ENCODE measurements at regions not wholly inside any gene's neighbourhood (a gene's known extent, or its start where the extent isn't known, plus 50 kb on each side); places are given as distances from the start of the nearest gene placed in this dataset.

DNA sequence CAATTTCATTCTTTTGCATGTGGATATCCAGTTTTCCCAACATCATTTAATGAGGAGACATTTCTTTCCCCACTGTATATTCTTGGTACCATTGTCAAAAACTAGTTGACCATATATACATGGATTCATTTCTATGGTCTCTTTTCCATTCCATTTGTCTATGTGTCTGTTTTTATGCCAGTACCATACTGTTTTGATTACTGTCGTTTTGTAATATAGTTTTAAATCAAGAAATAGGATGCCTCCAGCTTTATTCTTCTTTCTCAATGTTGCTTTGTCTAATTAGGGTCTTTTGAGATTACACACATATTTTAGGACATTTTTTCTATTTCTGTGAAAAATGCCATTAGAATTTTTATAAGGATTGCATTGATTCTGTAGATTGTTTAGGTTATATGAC is 177.5 kb upstream of the POU2AF2 start:
- Mint-ChIP-seq H3K4me3 (no peak overlapping the region), H3K27me3 (peaks cover 3% of the 10 kb centered on the region), H3K9me3 (peaks cover 3% of the 10 kb centered on the region), H3K27ac (no peak overlapping the region), H3K4me1 (no peaks in the 10 kb centered on the region), H3K36me3 (ENCODE audit: low read depth) (no peaks in the 10 kb centered on the region)
- ChIA-PET POLR2A (no interaction called here), CTCF (no interaction called here)
- no peak for DNase-seq

- no peaks in the 10 kb centered on the region for H3K4me1 Mint-ChIP-seq
- peaks cover 3% of the 10 kb centered on the region for H3K27me3 Mint-ChIP-seq
- ChIA-PET POLR2A (no interaction called here), CTCF (no interaction called here)
- no peaks in the 10 kb centered on the region for H3K36me3 Mint-ChIP-seq (ENCODE audit: low read depth)
- H3K9me3 Mint-ChIP-seq = peaks cover 3% of the 10 kb centered on the region
- H3K4me3 Mint-ChIP-seq = no peak overlapping the region
- H3K27ac Mint-ChIP-seq = no peak overlapping the region
- no peak for DNase-seq
These were observed 178.7 kb upstream of the POU2AF2 start for GRCh38 chr11:111066846-111067245.

GRCh38 chr11:111063726-111064517 is 181.6 kb upstream of the POU2AF2 start:
- CTCF ChIA-PET = interaction anchor here (1.6 kb wide), 1 partner anchor 19 kb away, joined by 3 read pairs; no protein-coding TSS in a partner anchor
- DNase-seq = no peak
- Mint-ChIP-seq H3K4me3 (no peak overlapping the region), H3K36me3 (ENCODE audit: low read depth) (no peaks in the 10 kb centered on the region), H3K9me3 (peaks cover 3% of the 10 kb centered on the region), H3K27me3 (peaks cover 3% of the 10 kb centered on the region), H3K4me1 (no peaks in the 10 kb centered on the region), H3K27ac (no peak overlapping the region)
- POLR2A ChIA-PET = no interaction called here

GRCh38 chr11:111062420-111062819 is 183.1 kb upstream of the POU2AF2 start:
- no peaks in the 10 kb centered on the region for H3K4me1 Mint-ChIP-seq
- CTCF ChIA-PET = no interaction called here
- no peak overlapping the region for H3K4me3 Mint-ChIP-seq
- H3K9me3 Mint-ChIP-seq = no peaks in the 10 kb centered on the region
- POLR2A ChIA-PET = no interaction called here
- DNase-seq = no peak
- H3K27me3 Mint-ChIP-seq = peaks cover 2% of the 10 kb centered on the region
- H3K27ac Mint-ChIP-seq = no peak overlapping the region
- H3K36me3 Mint-ChIP-seq (ENCODE audit: low read depth) = no peaks in the 10 kb centered on the region

DNA sequence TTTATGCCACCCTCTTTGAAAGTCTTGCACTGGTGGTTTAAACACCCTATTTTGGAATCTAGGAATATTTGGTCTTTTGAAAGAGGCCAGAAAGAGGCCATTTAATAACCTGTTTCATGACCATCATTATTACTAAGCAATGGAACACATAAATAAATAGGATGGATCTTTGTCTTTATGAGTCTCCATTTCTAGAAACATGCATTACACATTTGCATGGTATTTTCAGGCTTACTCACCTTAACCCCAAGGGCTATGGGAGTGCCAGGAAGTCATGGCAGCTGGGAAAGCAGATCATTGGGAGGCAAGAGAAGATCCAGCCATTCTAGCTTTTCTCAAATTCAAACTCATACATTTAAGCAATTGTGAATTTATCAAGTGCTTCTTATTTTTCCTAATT is 185.8 kb upstream of the POU2AF2 start:
- ChIA-PET POLR2A (no interaction called here), CTCF (no interaction called here)
- Mint-ChIP-seq H3K27me3 (no peaks in the 10 kb centered on the region), H3K27ac (no peak overlapping the region), H3K4me1 (no peaks in the 10 kb centered on the region), H3K36me3 (ENCODE audit: low read depth) (no peaks in the 10 kb centered on the region), H3K4me3 (no peak overlapping the region), H3K9me3 (no peaks in the 10 kb centered on the region)
- no peak for DNase-seq

DNA sequence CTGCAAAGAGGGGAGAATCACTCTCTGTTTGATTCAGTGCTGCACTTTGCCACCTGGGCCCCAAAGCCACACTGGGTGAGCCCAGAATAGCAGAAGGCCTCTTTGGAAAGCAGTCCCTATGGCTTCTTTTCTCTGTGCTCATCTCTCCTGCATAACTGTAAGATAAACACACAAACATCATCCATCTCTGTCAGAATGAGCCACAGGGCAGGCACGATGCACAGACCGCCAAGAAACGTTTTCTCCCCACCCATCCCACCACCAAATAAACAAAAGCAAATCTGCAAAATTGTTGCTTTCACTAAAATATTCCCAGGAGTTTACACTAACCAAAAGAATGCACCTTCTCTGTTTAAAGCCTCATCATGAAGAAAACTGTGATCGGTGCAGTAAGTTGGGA is 196.4 kb upstream of the POU2AF2 start:
- Mint-ChIP-seq H3K36me3 (ENCODE audit: low read depth) (no peaks in the 10 kb centered on the region), H3K4me3 (no peak overlapping the region), H3K27me3 (peaks cover 2% of the 10 kb centered on the region), H3K9me3 (no peaks in the 10 kb centered on the region), H3K27ac (no peak overlapping the region), H3K4me1 (no peaks in the 10 kb centered on the region)
- ChIA-PET CTCF (no interaction called here), POLR2A (no interaction called here)
- no peak for DNase-seq

- Mint-ChIP-seq H3K36me3 (ENCODE audit: low read depth) (no peaks in the 10 kb centered on the region), H3K4me1 (no peaks in the 10 kb centered on the region), H3K27ac (no peak overlapping the region), H3K27me3 (peaks cover 5% of the 10 kb centered on the region), H3K9me3 (no peaks in the 10 kb centered on the region), H3K4me3 (no peak overlapping the region)
- no peak for DNase-seq
- POLR2A ChIA-PET = no interaction called here
- CTCF ChIA-PET = no interaction called here
These were observed 198.2 kb upstream of the POU2AF2 start for GRCh38 chr11:111047374-111047773.

- Mint-ChIP-seq H3K4me3 (no peak overlapping the region), H3K4me1 (no peaks in the 10 kb centered on the region), H3K27ac (no peak overlapping the region), H3K27me3 (peaks cover 5% of the 10 kb centered on the region), H3K36me3 (ENCODE audit: low read depth) (no peaks in the 10 kb centered on the region), H3K9me3 (no peaks in the 10 kb centered on the region)
- CTCF ChIA-PET = interaction anchor here (0.6 kb wide), 1 partner anchor 398 kb away, joined by 4 read pairs; no protein-coding TSS in a partner anchor
- POLR2A ChIA-PET = no interaction called here
- no peak for DNase-seq
These were observed 199.2 kb upstream of the POU2AF2 start for GRCh38 chr11:111046291-111046690.

DNA sequence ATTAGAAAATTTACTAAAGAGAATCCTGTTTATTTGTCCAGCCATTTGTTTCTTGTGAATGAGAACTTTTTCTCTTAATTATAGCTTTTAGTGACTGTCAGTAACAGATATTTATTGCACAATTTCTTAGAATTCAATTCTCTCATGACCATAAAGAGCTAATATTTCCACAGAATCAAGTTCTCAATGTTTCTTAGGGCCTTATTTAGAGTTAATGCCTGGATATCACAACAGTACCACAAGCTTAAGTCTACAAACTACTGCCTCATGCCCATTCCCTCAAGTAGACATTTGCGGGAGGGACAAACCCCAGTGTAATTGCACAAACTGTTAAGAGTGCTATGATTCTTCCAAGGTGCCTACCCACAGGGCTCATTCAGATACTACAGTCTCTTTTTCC is 199.7 kb upstream of the POU2AF2 start:
- Mint-ChIP-seq H3K4me3 (no peak overlapping the region), H3K9me3 (no peaks in the 10 kb centered on the region), H3K27ac (no peak overlapping the region), H3K36me3 (ENCODE audit: low read depth) (no peaks in the 10 kb centered on the region), H3K4me1 (no peaks in the 10 kb centered on the region), H3K27me3 (peaks cover 5% of the 10 kb centered on the region)
- CTCF ChIA-PET = interaction anchor here (0.6 to 1.2 kb wide), 2 partner anchors 19 to 397 kb away, joined by 3 to 4 read pairs; no protein-coding TSS in a partner anchor
- POLR2A ChIA-PET = no interaction called here
- DNase-seq = no peak

- ChIA-PET POLR2A (no interaction called here), CTCF (interaction anchor here (1.2 kb wide), 1 partner anchor 19 kb away, joined by 3 read pairs; no protein-coding TSS in a partner anchor)
- Mint-ChIP-seq H3K4me1 (no peaks in the 10 kb centered on the region), H3K27me3 (peaks cover 5% of the 10 kb centered on the region), H3K4me3 (no peak overlapping the region), H3K36me3 (ENCODE audit: low read depth) (no peaks in the 10 kb centered on the region), H3K9me3 (no peaks in the 10 kb centered on the region), H3K27ac (no peak overlapping the region)
- DNase-seq = no peak
These were observed 200.1 kb upstream of the POU2AF2 start for GRCh38 chr11:111045407-111045803.

DNA sequence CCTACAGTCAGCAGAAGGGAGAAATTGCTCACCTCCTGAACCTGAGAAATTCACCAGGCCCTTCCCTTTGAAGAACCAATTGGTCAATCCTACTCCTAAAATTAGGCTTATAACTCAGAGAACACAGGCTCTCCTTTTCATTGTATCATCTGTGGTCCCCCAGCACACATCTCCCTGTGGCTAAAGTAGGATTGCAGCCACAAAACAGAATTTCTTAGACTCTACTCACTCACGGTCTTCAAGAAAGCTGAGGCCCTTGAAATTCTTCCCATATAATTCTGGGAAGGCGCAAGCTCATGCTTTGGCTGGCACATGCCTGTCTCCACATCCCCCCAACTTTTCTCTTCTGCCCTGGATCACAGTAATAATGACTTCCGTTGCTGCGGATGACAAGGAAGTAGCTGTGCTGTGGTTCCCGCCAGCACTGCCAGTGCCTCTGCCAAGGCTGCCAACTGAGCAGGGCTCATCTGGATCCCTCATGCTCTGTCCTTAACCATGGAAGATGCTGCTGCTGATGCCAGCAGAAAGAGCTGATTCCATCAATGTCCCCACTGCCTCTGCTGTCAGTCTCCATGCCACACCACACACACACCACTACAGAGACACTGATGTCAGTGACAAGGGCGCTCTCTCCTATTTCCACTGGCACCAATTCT is 200.6 kb upstream of the POU2AF2 start:
- CTCF ChIA-PET = interaction anchor here (1.2 kb wide), 1 partner anchor 20 kb away, joined by 3 read pairs; no protein-coding TSS in a partner anchor
- H3K4me1 Mint-ChIP-seq = no peaks in the 10 kb centered on the region
- peaks cover 5% of the 10 kb centered on the region for H3K27me3 Mint-ChIP-seq
- H3K4me3 Mint-ChIP-seq = no peak overlapping the region
- H3K27ac Mint-ChIP-seq = no peak overlapping the region
- H3K36me3 Mint-ChIP-seq (ENCODE audit: low read depth) = no peaks in the 10 kb centered on the region
- POLR2A ChIA-PET = no interaction called here
- no peaks in the 10 kb centered on the region for H3K9me3 Mint-ChIP-seq
- no peak for DNase-seq

- Mint-ChIP-seq H3K27me3 (peaks cover 3% of the 10 kb centered on the region), H3K36me3 (ENCODE audit: low read depth) (no peaks in the 10 kb centered on the region), H3K4me1 (no peaks in the 10 kb centered on the region), H3K27ac (no peak overlapping the region), H3K9me3 (no peaks in the 10 kb centered on the region), H3K4me3 (no peak overlapping the region)
- ChIA-PET CTCF (no interaction called here), POLR2A (no interaction called here)
- no peak for DNase-seq
These were observed 205.5 kb upstream of the POU2AF2 start for GRCh38 chr11:111039982-111040381.

- no peak overlapping the region for H3K27ac Mint-ChIP-seq
- no peaks in the 10 kb centered on the region for H3K27me3 Mint-ChIP-seq
- CTCF ChIA-PET = no interaction called here
- H3K9me3 Mint-ChIP-seq = no peaks in the 10 kb centered on the region
- no peak for DNase-seq
- H3K36me3 Mint-ChIP-seq (ENCODE audit: low read depth) = no peaks in the 10 kb centered on the region
- POLR2A ChIA-PET = no interaction called here
- H3K4me1 Mint-ChIP-seq = no peaks in the 10 kb centered on the region
- H3K4me3 Mint-ChIP-seq = no peak overlapping the region
These were observed 209.8 kb upstream of the POU2AF2 start for GRCh38 chr11:111035746-111036145.

GRCh38 chr11:111026241-111026640 is 219.3 kb upstream of the POU2AF2 start:
- H3K36me3 Mint-ChIP-seq (ENCODE audit: low read depth) = no peaks in the 10 kb centered on the region
- CTCF ChIA-PET = no interaction called here

More at GRCh38 chr11:111026241-111026640, 219.3 kb upstream of the POU2AF2 start:
- Mint-ChIP-seq H3K27me3 (peaks cover 4% of the 10 kb centered on the region), H3K4me3 (no peak overlapping the region), H3K9me3 (no peaks in the 10 kb centered on the region), H3K4me1 (no peaks in the 10 kb centered on the region), H3K27ac (no peak overlapping the region)
- POLR2A ChIA-PET = no interaction called here
- no peak for DNase-seq

All from activated CD4-positive, alpha-beta memory T cell treated with anti-CD3 and anti-CD28 coated beads, Interleukin-2, amount 10 ng/mL, durations not matched to agents 7 days and 5 days (primary cell).